Sigmoid colon (tissue), 6 donors: ENCODE measurements at regions not wholly inside any gene's neighbourhood (a gene's known extent, or its start where the extent isn't known, plus 50 kb on each side); places are given as distances from the start of the nearest gene placed in this dataset.

Experiments
- DNase-seq: peaks from one replicate; pipeline ENCODE4 v3.0.0-alpha.2; 2019
- H3K27ac ChIP-seq, 4 donors: fragments of 200-600 bp; sonication (generic); one replicate each; pipeline ENCODE4 v1.5.1; 2016 to 2019; ENCODE audit warnings: mild to moderate bottlenecking in 1 of 4
- H3K27me3 ChIP-seq, 3 donors: fragments of 200-600 bp; sonication (generic); one replicate each; pipeline ENCODE4 v1.5.1; 2019; ENCODE audit warnings: mild to moderate bottlenecking in 1 of 3
- H3K36me3 ChIP-seq, 4 donors: fragments of 200-600 bp; sonication (generic); one replicate each; pipeline ENCODE4 v1.5.1; 2016 to 2019
- H3K4me1 ChIP-seq, 4 donors: fragments of 200-600 bp; sonication (generic); one replicate each; pipeline ENCODE4 v1.5.1; 2017 to 2019
- H3K4me3 ChIP-seq, 4 donors: fragments of 200-600 bp; sonication (generic); one replicate each; pipeline ENCODE4 v1.5.1; 2017 to 2019; ENCODE audit warnings: mild to moderate bottlenecking in 2 of 4, moderate library complexity in 1 of 4
- H3K9me3 ChIP-seq, 4 donors: fragments of 200-600 bp in 3 of 4; sonication (generic) in 3 of 4; one replicate each; pipeline versions ENCODE4 v1.5.1 to v1.6.1; 2013 to 2019
- CTCF ChIP-seq, 4 experiments: fragments of 450-650 bp in 3 of 4; fragments of 200-600 bp in 1 of 4; IDR thresholded peaks; one replicate each; pipeline ENCODE4 v1.5.1; 2016 to 2019; ENCODE audit warnings: antibody characterized with exemption in 4 of 4, mild to moderate bottlenecking in 3 of 4, moderate library complexity in 2 of 4
- EP300 ChIP-seq, 4 donors: sonication (generic); formaldehyde crosslinking; IDR thresholded peaks; one replicate each; pipeline ENCODE4 v1.6.1; 2017; ENCODE audit warnings: antibody characterized with exemption in 4 of 4
- POLR2A ChIP-seq, 2 donors: fragments of 450-650 bp; IDR thresholded peaks; one replicate each; pipeline ENCODE4 v1.6.1; 2016; ENCODE audit warnings: antibody characterized with exemption in 2 of 2, mild to moderate bottlenecking in 2 of 2, moderate library complexity in 2 of 2
- POLR2AphosphoS5 ChIP-seq, 4 donors: sonication (generic); formaldehyde crosslinking; IDR thresholded peaks; one replicate each; pipeline ENCODE4 v1.6.1; 2017; ENCODE audit warnings: antibody characterized with exemption in 4 of 4
- WGBS, 2 donors: extraction: QIAGEN DNeasy Blood & Tissue Kit; methylation state at CpG; one replicate each; pipeline ENCODE4 v1.1.7; 2013; 5-methylcytosine and 5-hydroxymethylcytosine counted together
- intact Hi-C: fragments of 100-400 bp; cut with DNase I; formaldehyde crosslinking; loops from one replicate; pipeline ENCODE4 v1.15.1; 2023
- donor health status: healthy with polysubstance abuse.
- donor health status: healthy.

GRCh38 chr4:130479674-130480073, 1383.7 kb downstream of the C4orf33 start:
- DNase-seq = no peak
- no peak for TF ChIP-seq POLR2A (IDR thresholded peaks at IDR 0.05)
- Histone ChIP-seq H3K27me3 (no peaks in the 10 kb centered on the region), H3K4me1 (no peaks in the 10 kb centered on the region), H3K36me3 (no peaks in the 10 kb centered on the region), H3K27ac (no peak overlapping the region), H3K9me3 (no peaks in the 10 kb centered on the region), H3K4me3 (no peak overlapping the region)
- 62 to 83% methylated on average over 2 of the region's 2 CpGs for WGBS, 2 donors
- intact Hi-C loops = no loop called here

GRCh38 chr4:130484826-130485225, 1388.9 kb downstream of the C4orf33 start:
- intact Hi-C loops = no loop called here
- WGBS, 2 donors = 72 to 75% methylated on average over 5 of the region's 5 CpGs
- H3K36me3 ChIP-seq = no peaks in the 10 kb centered on the region
- no peaks in the 10 kb centered on the region for H3K9me3 ChIP-seq
- DNase-seq = no peak
- H3K27me3 ChIP-seq = no peaks in the 10 kb centered on the region
- TF ChIP-seq POLR2AphosphoS5 (IDR thresholded peaks at IDR 0.05) (no peak), EP300 (IDR thresholded peaks at IDR 0.05) (no peak), POLR2A (IDR thresholded peaks at IDR 0.05) (no peak), CTCF (IDR thresholded peaks at IDR 0.05) (no peak)
- peaks cover 0 to 5% (median 0%) of the 10 kb centered on the region in 4 donors for H3K4me1 ChIP-seq
- no peak overlapping the region for H3K4me3 ChIP-seq
- no peak overlapping the region for H3K27ac ChIP-seq

- TF ChIP-seq EP300 (IDR thresholded peaks at IDR 0.05) (no peak), POLR2A (IDR thresholded peaks at IDR 0.05) (no peak), POLR2AphosphoS5 (IDR thresholded peaks at IDR 0.05) (no peak), CTCF (IDR thresholded peaks at IDR 0.05) (no peak)
- 69 to 70% methylated on average over 3 of the region's 3 CpGs for WGBS, 2 donors
- no peaks in the 10 kb centered on the region for H3K27me3 ChIP-seq
- H3K4me3 ChIP-seq = no peak overlapping the region
- no peak for DNase-seq
- peaks cover 0 to 5% (median 0%) of the 10 kb centered on the region in 4 donors for H3K4me1 ChIP-seq
- no peaks in the 10 kb centered on the region for H3K36me3 ChIP-seq
- intact Hi-C loops = no loop called here
- no peak overlapping the region for H3K27ac ChIP-seq
- H3K9me3 ChIP-seq = no peaks in the 10 kb centered on the region
These were observed 1389.4 kb downstream of the C4orf33 start for GRCh38 chr4:130485371-130485770.

- no peak overlapping the region for H3K4me3 ChIP-seq
- no peaks in the 10 kb centered on the region for H3K36me3 ChIP-seq
- TF ChIP-seq CTCF (IDR thresholded peaks at IDR 0.05) (no peak), POLR2AphosphoS5 (IDR thresholded peaks at IDR 0.05) (no peak), EP300 (IDR thresholded peaks at IDR 0.05) (no peak), POLR2A (IDR thresholded peaks at IDR 0.05) (no peak)
- peaks cover 0 to 5% (median 0%) of the 10 kb centered on the region in 4 donors for H3K4me1 ChIP-seq
- H3K27me3 ChIP-seq = no peaks in the 10 kb centered on the region
- H3K9me3 ChIP-seq = no peaks in the 10 kb centered on the region
- H3K27ac ChIP-seq = no peak overlapping the region
- DNase-seq = no peak
- intact Hi-C loops = no loop called here
These were observed 1390.2 kb downstream of the C4orf33 start for GRCh38 chr4:130486186-130486585.

- Histone ChIP-seq H3K27ac (no peak overlapping the region), H3K9me3 (no peaks in the 10 kb centered on the region), H3K27me3 (no peaks in the 10 kb centered on the region), H3K36me3 (no peaks in the 10 kb centered on the region), H3K4me1 (peaks cover 0 to 5% (median 0%) of the 10 kb centered on the region in 4 donors), H3K4me3 (no peak overlapping the region)
- TF ChIP-seq CTCF (IDR thresholded peaks at IDR 0.05) (no peak), EP300 (IDR thresholded peaks at IDR 0.05) (no peak), POLR2A (IDR thresholded peaks at IDR 0.05) (no peak), POLR2AphosphoS5 (IDR thresholded peaks at IDR 0.05) (no peak)
- intact Hi-C loops = no loop called here
- no peak for DNase-seq
These were observed 1390.9 kb downstream of the C4orf33 start for GRCh38 chr4:130486841-130487240.
